ENCODE measurements at regions not wholly inside any gene's neighbourhood (a gene's known extent, or its start where the extent isn't known, plus 50 kb on each side); places are given as distances from the start of the nearest gene placed in this dataset.

DNA sequence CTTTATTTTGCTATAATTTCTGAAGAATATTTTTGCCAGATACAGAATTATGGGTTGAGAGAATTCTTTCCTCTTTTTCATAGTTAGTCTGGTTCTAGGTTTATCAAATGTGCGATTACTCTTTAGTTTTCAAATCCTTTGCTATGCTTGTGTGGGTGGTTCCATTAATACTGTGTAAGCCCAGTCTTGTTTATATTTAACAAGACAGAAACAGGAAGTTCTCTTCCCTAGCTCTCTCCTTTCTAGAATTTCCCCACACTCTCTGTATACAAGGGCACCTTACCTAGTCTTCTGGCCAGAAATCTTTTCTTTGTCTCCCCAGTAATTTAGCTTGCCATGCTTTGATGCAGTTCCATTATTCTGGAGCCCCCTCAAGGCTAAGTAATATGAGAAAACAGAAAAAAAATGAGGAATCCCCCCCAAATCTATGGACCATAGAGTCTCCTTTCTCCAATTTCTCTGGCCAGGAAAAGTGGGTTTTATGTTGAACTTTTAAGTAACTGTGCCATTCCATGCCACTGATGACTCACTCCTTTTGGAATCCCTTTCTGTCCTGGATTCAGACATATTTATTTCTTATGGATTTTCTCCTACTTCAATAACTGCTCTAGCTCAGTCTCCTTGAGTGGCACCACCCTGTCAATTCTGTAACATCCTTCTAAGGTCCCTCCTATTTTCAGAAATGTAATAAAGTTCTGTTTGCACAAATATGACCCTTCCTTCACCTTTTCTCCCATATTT is 1714.1 kb downstream of the EFNA5 start:
- no peak for FAIRE-seq
- TF ChIP-seq, protein P1, sequence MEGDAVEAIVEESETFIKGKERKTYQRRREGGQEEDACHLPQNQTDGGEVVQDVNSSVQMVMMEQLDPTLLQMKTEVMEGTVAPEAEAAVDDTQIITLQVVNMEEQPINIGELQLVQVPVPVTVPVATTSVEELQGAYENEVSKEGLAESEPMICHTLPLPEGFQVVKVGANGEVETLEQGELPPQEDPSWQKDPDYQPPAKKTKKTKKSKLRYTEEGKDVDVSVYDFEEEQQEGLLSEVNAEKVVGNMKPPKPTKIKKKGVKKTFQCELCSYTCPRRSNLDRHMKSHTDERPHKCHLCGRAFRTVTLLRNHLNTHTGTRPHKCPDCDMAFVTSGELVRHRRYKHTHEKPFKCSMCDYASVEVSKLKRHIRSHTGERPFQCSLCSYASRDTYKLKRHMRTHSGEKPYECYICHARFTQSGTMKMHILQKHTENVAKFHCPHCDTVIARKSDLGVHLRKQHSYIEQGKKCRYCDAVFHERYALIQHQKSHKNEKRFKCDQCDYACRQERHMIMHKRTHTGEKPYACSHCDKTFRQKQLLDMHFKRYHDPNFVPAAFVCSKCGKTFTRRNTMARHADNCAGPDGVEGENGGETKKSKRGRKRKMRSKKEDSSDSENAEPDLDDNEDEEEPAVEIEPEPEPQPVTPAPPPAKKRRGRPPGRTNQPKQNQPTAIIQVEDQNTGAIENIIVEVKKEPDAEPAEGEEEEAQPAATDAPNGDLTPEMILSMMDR (IDR thresholded peaks at IDR 0.05; ENCODE audit: borderline replicate concordance, extremely low read depth, insufficient read depth) = no peak

DNA sequence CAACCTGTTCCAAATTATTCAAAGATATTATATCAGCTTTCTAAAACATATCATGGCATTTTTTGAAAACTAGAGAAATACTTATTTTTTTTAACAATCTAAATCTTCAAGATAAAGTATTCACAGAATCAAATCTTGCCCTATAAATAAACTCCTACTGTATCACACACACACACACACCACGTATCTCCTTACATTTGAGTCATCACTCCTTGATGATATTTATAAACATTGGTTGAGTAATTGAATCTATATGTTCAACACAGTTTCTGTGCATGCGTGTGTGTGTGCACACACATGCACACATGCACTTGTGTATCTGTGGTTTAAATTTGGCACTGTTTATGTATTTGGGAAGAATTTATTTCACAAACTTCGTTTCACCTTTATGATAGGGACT is 1716.4 kb downstream of the EFNA5 start:
- no peak overlapping the region for H3K4me3 ChIP-seq (ENCODE audit: low read length in 3 of 3)
- FAIRE-seq = no peak

More for the DNA sequence above, 1714.1 kb downstream of the EFNA5 start:
- Histone ChIP-seq H3K4me3 (ENCODE audit: low read length in 3 of 3) (no peak overlapping the region), H3K9ac (ENCODE audit: low read length in 3 of 3) (no peak overlapping the region), H3K27me3 (ENCODE audit: control insufficient read depth, insufficient read depth, low read length) (no peaks in the 10 kb centered on the region), H3K4me1 (ENCODE audit: control insufficient read depth in 2 of 3, insufficient read depth in 2 of 3, low read depth in 1 of 3, low read length in 3 of 3) (no peaks in the 10 kb centered on the region), H3K27ac (ENCODE audit: low read depth in 2 of 2, low read length in 2 of 2) (no peak overlapping the region), H3K36me3 (ENCODE audit: control insufficient read depth in 2 of 3, insufficient read depth in 3 of 3, low read length in 3 of 3) (no peaks in the 10 kb centered on the region), H3K9me3 (ENCODE audit: control insufficient read depth in 2 of 3, insufficient read depth in 1 of 3, low read length in 3 of 3) (no peaks in the 10 kb centered on the region)
- no peak for DNase-seq
- intact Hi-C loops (cut with DNase I) = no loop called here

GRCh38 chr5:105953616-105954015 is 1717.1 kb downstream of the EFNA5 start:
- TF ChIP-seq, protein P1 (IDR thresholded peaks at IDR 0.05; ENCODE audit: borderline replicate concordance, extremely low read depth, insufficient read depth) = no peak
- peak in 2 of 5 donors; percentile 14 to 35 for DNase-seq
- Histone ChIP-seq H3K27ac (ENCODE audit: low read depth in 2 of 2, low read length in 2 of 2) (no peak overlapping the region), H3K4me3 (ENCODE audit: low read length in 3 of 3) (no peak overlapping the region), H3K27me3 (ENCODE audit: control insufficient read depth, insufficient read depth, low read length) (no peaks in the 10 kb centered on the region), H3K36me3 (ENCODE audit: control insufficient read depth in 2 of 3, insufficient read depth in 3 of 3, low read length in 3 of 3) (no peaks in the 10 kb centered on the region), H3K4me1 (ENCODE audit: control insufficient read depth in 2 of 3, insufficient read depth in 2 of 3, low read depth in 1 of 3, low read length in 3 of 3) (no peaks in the 10 kb centered on the region), H3K9ac (ENCODE audit: low read length in 3 of 3) (no peak overlapping the region), H3K9me3 (ENCODE audit: control insufficient read depth in 2 of 3, insufficient read depth in 1 of 3, low read length in 3 of 3) (no peaks in the 10 kb centered on the region)
- intact Hi-C loops (cut with DNase I) = no loop called here
- FAIRE-seq = no peak

More for the DNA sequence above, 1716.4 kb downstream of the EFNA5 start:
- intact Hi-C loops (cut with DNase I) = no loop called here
- Histone ChIP-seq H3K36me3 (ENCODE audit: control insufficient read depth in 2 of 3, insufficient read depth in 3 of 3, low read length in 3 of 3) (no peaks in the 10 kb centered on the region), H3K4me1 (ENCODE audit: control insufficient read depth in 2 of 3, insufficient read depth in 2 of 3, low read depth in 1 of 3, low read length in 3 of 3) (no peaks in the 10 kb centered on the region), H3K9ac (ENCODE audit: low read length in 3 of 3) (no peak overlapping the region), H3K9me3 (ENCODE audit: control insufficient read depth in 2 of 3, insufficient read depth in 1 of 3, low read length in 3 of 3) (no peaks in the 10 kb centered on the region), H3K27ac (ENCODE audit: low read depth in 2 of 2, low read length in 2 of 2) (no peak overlapping the region), H3K27me3 (ENCODE audit: control insufficient read depth, insufficient read depth, low read length) (no peaks in the 10 kb centered on the region)
- TF ChIP-seq, protein P1 (IDR thresholded peaks at IDR 0.05; ENCODE audit: borderline replicate concordance, extremely low read depth, insufficient read depth) = no peak
- no peak for DNase-seq
